HepG2 (cell line): ENCODE measurements at regions not wholly inside any gene's neighbourhood (a gene's known extent, or its start where the extent isn't known, plus 50 kb on each side); places are given as distances from the start of the nearest gene placed in this dataset.

Experiments used
- ARNTL ChIP-seq: sonication (generic); formaldehyde crosslinking; IDR thresholded peaks from 2 replicates; pipeline ENCODE4 v1.4.0; 2020; ENCODE audit warnings: mild to moderate bottlenecking, missing genetic modification reagents
- FOXO1 ChIP-seq: sonication (generic); formaldehyde crosslinking; IDR thresholded peaks from 2 replicates; pipeline ENCODE4 v1.4.0; 2020; ENCODE audit warnings: missing genetic modification reagents
- HOXA3 ChIP-seq: sonication (generic); formaldehyde crosslinking; IDR thresholded peaks from 2 replicates; pipeline ENCODE4 v1.5.0; 2020; ENCODE audit warnings: missing genetic modification reagents
- KDM3A ChIP-seq: IDR thresholded peaks from 2 replicates; pipeline ENCODE4 v1.6.1; 2018; ENCODE audit warnings: low read depth, missing compliant biosample characterization
- KLF11 ChIP-seq: IDR thresholded peaks from 2 replicates; pipeline ENCODE4 v1.6.1; 2016; ENCODE audit warnings: missing compliant biosample characterization
- LCORL ChIP-seq, 2 experiments: fragments of 450-650 bp in 1 of 2; sonication (generic) in 1 of 2; formaldehyde crosslinking in 1 of 2; IDR thresholded peaks; 2 replicates each; pipeline versions ENCODE4 v1.5.0 to v1.6.1; 2017 to 2020; ENCODE audit warnings: antibody characterized with exemption in 1 of 2, missing genetic modification reagents in 1 of 2
- NFKB2 ChIP-seq: sonication (generic); formaldehyde crosslinking; IDR thresholded peaks from 2 replicates; pipeline ENCODE4 v1.4.0; 2020; ENCODE audit warnings: missing genetic modification reagents, borderline replicate concordance
- PCBP1 ChIP-seq: fragments of 200-400 bp; formaldehyde crosslinking; IDR thresholded peaks from 2 replicates; pipeline ENCODE4 v1.6.1; 2017; ENCODE audit warnings: mild to moderate bottlenecking, low read depth, low read length, borderline replicate concordance
- PPARG ChIP-seq: conservative IDR thresholded peaks from 2 replicates; pipeline ENCODE4 v1.6.1; 2016; ENCODE audit warnings: missing biosample characterization, missing genetic modification reagents
- SALL2 ChIP-seq: sonication (generic); formaldehyde crosslinking; IDR thresholded peaks from 2 replicates; pipeline ENCODE4 v1.8.1; 2023; ENCODE audit warnings: mild to moderate bottlenecking, missing genetic modification reagents, inconsistent platforms
- SPEN ChIP-seq: sonication (generic); formaldehyde crosslinking; IDR thresholded peaks from 2 replicates; pipeline ENCODE4 v1.5.1; 2020; ENCODE audit warnings: low read depth, mild to moderate bottlenecking, missing genetic modification reagents
- ZNF816 ChIP-seq: sonication (generic); formaldehyde crosslinking; IDR thresholded peaks from 2 replicates; pipeline ENCODE4 v1.8.0; 2022; ENCODE audit warnings: missing genetic modification reagents, mild to moderate bottlenecking, borderline replicate concordance
- TF ChIP-seq, protein P1 (sequence below), 2 experiments: sonication (generic) in 1 of 2; formaldehyde crosslinking in 1 of 2; IDR thresholded peaks; 2 replicates each; pipeline versions ENCODE4 v1.4.0 to v1.6.1; 2018 to 2020; ENCODE audit warnings: missing genetic modification reagents in 2 of 2, borderline replicate concordance in 1 of 2, low read depth in 1 of 2, mild to moderate bottlenecking in 1 of 2, missing biosample characterization in 1 of 2
- TF ChIP-seq, protein P2 (sequence below): sonication (generic); formaldehyde crosslinking; IDR thresholded peaks from 2 replicates; pipeline ENCODE4 v1.5.1; 2020; ENCODE audit warnings: mild to moderate bottlenecking, missing genetic modification reagents, moderate library complexity
- TF ChIP-seq, protein P3 (sequence below): sonication (generic); formaldehyde crosslinking; IDR thresholded peaks from 2 replicates; pipeline ENCODE4 v1.5.0; 2020; ENCODE audit warnings: missing genetic modification reagents
- TF ChIP-seq, protein P4 (sequence below): sonication (generic); formaldehyde crosslinking; IDR thresholded peaks from 2 replicates; pipeline ENCODE4 v1.4.0; 2020; ENCODE audit warnings: mild to moderate bottlenecking, low read depth, missing genetic modification reagents
- TF ChIP-seq, protein P5 (sequence below): sonication (generic); formaldehyde crosslinking; IDR thresholded peaks from 2 replicates; pipeline ENCODE4 v1.4.0; 2020; ENCODE audit warnings: missing genetic modification reagents, mild to moderate bottlenecking, borderline replicate concordance
- TF ChIP-seq, protein P6 (sequence below): IDR thresholded peaks from 2 replicates; pipeline ENCODE4 v1.6.1; 2016; ENCODE audit warnings: low read depth

DNA sequence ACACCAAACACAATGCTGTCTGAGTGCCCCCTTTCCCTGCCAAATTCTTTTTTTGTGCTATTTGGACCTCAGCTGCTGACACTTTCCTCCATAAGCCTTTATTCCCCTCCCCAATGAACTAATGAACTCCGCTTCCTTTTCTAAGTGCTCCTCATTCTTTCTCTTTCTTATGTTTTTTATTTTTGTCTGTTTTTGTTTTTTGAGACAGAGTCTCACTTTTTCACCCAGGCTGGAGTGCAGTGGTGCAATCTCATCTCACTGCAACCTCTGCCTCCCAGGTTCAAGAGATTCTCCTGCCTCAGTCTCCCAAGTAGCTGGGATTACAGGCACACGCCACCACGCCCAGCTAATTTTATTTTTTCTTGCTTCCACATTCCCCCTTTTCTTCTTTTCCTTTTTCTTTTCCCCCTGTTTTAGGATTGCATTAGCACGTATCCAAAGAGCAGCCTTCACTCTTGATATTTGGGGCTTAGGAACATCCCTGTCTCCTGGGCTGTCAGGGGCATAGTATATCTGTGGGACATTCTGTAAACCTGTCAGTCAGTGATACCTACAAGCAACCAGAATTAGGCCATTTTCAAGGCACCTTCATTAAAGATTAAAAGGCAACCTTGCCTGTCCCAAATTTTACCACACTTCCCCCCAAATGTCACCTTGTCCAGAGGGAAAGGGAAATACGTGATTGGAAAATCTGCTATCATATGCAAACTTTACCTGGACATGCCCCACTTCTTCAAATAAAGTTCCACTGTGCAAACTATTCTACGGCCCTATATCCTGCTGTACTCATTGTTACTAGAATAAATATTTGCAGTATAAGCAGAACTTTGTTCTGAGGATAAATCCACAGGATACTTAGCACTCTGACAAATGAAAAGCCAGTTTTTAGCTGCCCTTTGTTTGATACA, 65.1 kb upstream of the ACSL3 start (continued):
- TF ChIP-seq SALL2 (CRISPR knock-in tag) (no peak), PPARG (peak; percentile 93), PCBP1 (no peak), KLF11 (CRISPR knock-in tag) (no peak), ZNF816 (no peak; the same call in 1 of the 2 replicates), LCORL (IDR thresholded peaks at IDR 0.05) (peak; percentile 93), LCORL (CRISPR knock-in tag; IDR thresholded peaks at IDR 0.05) (peak; percentile 97), ARNTL (CRISPR knock-in tag) (peak; percentile 57; the same call in 1 of the 2 replicates), NFKB2 (CRISPR knock-in tag) (no peak), HOXA3 (CRISPR knock-in tag) (no peak; the same call in 1 of the 2 replicates), SPEN (CRISPR knock-in tag) (no peak), FOXO1 (peak; percentile 89), KDM3A (CRISPR knock-in tag) (peak; percentile 37; the same call in 1 of the 2 replicates)
- TF ChIP-seq, protein P1, sequence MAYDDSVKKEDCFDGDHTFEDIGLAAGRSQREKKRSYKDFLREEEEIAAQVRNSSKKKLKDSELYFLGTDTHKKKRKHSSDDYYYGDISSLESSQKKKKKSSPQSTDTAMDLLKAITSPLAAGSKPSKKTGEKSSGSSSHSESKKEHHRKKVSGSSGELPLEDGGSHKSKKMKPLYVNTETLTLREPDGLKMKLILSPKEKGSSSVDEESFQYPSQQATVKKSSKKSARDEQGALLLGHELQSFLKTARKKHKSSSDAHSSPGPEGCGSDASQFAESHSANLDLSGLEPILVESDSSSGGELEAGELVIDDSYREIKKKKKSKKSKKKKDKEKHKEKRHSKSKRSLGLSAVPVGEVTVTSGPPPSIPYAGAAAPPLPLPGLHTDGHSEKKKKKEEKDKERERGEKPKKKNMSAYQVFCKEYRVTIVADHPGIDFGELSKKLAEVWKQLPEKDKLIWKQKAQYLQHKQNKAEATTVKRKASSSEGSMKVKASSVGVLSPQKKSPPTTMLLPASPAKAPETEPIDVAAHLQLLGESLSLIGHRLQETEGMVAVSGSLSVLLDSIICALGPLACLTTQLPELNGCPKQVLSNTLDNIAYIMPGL (CRISPR knock-in tag; IDR thresholded peaks at IDR 0.05; ENCODE audit: borderline replicate concordance in 1 of 2, low read depth in 1 of 2): peak in 1 of 2 experiments; percentile 4; a peak in 2 of 4 replicates
- TF ChIP-seq, protein P2, sequence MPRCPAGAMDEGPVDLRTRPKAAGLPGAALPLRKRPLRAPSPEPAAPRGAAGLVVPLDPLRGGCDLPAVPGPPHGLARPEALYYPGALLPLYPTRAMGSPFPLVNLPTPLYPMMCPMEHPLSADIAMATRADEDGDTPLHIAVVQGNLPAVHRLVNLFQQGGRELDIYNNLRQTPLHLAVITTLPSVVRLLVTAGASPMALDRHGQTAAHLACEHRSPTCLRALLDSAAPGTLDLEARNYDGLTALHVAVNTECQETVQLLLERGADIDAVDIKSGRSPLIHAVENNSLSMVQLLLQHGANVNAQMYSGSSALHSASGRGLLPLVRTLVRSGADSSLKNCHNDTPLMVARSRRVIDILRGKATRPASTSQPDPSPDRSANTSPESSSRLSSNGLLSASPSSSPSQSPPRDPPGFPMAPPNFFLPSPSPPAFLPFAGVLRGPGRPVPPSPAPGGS: no peak
- TF ChIP-seq, protein P3, sequence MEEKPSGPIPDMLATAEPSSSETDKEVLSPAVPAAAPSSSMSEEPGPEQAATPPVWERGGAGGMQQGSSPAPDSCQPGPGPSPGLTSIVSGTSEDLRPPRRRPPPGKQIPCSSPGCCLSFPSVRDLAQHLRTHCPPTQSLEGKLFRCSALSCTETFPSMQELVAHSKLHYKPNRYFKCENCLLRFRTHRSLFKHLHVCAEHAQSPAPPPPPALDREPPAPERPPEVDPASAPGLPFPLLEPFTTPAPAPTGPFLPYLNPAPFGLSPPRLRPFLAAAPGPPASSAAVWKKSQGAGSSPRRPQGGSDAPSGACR (CRISPR knock-in tag): 0 out of 2 replicates have a peak, but pooled peaks have one; percentile 10
- TF ChIP-seq, protein P4, sequence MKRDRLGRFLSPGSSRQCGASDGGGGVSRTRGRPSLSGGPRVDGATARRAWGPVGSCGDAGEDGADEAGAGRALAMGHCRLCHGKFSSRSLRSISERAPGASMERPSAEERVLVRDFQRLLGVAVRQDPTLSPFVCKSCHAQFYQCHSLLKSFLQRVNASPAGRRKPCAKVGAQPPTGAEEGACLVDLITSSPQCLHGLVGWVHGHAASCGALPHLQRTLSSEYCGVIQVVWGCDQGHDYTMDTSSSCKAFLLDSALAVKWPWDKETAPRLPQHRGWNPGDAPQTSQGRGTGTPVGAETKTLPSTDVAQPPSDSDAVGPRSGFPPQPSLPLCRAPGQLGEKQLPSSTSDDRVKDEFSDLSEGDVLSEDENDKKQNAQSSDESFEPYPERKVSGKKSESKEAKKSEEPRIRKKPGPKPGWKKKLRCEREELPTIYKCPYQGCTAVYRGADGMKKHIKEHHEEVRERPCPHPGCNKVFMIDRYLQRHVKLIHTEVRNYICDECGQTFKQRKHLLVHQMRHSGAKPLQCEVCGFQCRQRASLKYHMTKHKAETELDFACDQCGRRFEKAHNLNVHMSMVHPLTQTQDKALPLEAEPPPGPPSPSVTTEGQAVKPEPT (CRISPR knock-in tag): no peak
- TF ChIP-seq, protein P5, sequence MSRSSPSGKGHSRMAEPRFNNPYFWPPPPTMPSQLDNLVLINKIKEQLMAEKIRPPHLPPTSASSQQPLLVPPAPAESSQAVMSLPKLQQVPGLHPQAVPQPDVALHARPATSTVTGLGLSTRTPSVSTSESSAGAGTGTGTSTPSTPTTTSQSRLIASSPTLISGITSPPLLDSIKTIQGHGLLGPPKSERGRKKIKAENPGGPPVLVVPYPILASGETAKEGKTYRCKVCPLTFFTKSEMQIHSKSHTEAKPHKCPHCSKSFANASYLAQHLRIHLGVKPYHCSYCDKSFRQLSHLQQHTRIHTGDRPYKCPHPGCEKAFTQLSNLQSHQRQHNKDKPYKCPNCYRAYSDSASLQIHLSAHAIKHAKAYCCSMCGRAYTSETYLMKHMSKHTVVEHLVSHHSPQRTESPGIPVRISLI (CRISPR knock-in tag): peak; percentile 69
- TF ChIP-seq, protein P6, sequence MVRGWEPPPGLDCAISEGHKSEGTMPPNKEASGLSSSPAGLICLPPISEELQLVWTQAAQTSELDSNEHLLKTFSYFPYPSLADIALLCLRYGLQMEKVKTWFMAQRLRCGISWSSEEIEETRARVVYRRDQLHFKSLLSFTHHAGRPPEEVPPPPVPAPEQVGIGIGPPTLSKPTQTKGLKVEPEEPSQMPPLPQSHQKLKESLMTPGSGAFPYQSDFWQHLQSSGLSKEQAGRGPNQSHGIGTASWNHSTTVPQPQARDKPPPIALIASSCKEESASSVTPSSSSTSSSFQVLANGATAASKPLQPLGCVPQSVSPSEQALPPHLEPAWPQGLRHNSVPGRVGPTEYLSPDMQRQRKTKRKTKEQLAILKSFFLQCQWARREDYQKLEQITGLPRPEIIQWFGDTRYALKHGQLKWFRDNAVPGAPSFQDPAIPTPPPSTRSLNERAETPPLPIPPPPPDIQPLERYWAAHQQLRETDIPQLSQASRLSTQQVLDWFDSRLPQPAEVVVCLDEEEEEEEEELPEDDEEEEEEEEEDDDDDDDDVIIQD: peak; percentile 91; the same call in 1 of the 2 replicates
